Endothelial cell of umbilical vein (primary cell): ENCODE measurements at regions not wholly inside any gene's neighbourhood (a gene's known extent, or its start where the extent isn't known, plus 50 kb on each side); places are given as distances from the start of the nearest gene placed in this dataset.

Experiments used
- BruUV-seq: library from RNA; stranded (reverse); fragments of 400-500 nt; replicated peaks from 2 replicates; lab custom pipeline; 2021; lab: Mats Ljungman, UMichigan
- CTCF ChIA-PET: fragments of 300-600, 350-600 bp; sonication (Branson Sonifier 250); formaldehyde crosslinking; loops from one replicate; lab custom pipeline; 2021; ENCODE audit warnings: antibody characterized with exemption, inconsistent platforms; lab: Charles Lee
- POLR2A ChIA-PET: fragments of 300-600, 350-600 bp; sonication (Branson Sonifier 250); formaldehyde crosslinking; loops from one replicate; lab custom pipeline; 2021; ENCODE audit warnings: antibody characterized with exemption, inconsistent platforms; lab: Charles Lee
- DNase-seq: peaks from one replicate; pipeline ENCODE4 v3.0.0-alpha.2; 2011; ENCODE audit warnings: low read depth, low spot score
- FAIRE-seq: peaks from 2 replicates; lab custom pipeline; 2011; peaks lifted over from hg19 to GRCh38; lab: Jason Lieb, UNC
- H2AFZ ChIP-seq: 2 replicates; pipeline ENCODE4 v1.6.0; 2012; ENCODE audit warnings: low read depth, low read length, control low read depth, inconsistent platforms
- H3K27ac ChIP-seq: 2 replicates; pipeline ENCODE4 v1.5.1; 2011; ENCODE audit warnings: low read depth, mild to moderate bottlenecking, control low read depth, low read length, moderate library complexity; ENCODE audit not compliant: insufficient read depth
- H3K27me3 ChIP-seq, 2 experiments: 2 replicates each; pipeline versions ENCODE4 v1.6.0 to v1.6.1; 2011; ENCODE audit warnings: low read length in 2 of 2, mixed read lengths in 1 of 2; ENCODE audit not compliant: control insufficient read depth in 2 of 2, insufficient read depth in 2 of 2
- H3K36me3 ChIP-seq, 2 experiments: 2 replicates in 1 of 2; 3 replicates in 1 of 2; pipeline ENCODE4 v1.5.1; 2011; ENCODE audit warnings: low read length in 2 of 2, mild to moderate bottlenecking in 1 of 2, moderate library complexity in 1 of 2; ENCODE audit not compliant: control insufficient read depth in 2 of 2, insufficient read depth in 2 of 2; ENCODE audit errors: extremely low read depth in 1 of 2
- H3K4me1 ChIP-seq: 3 replicates; pipeline ENCODE4 v1.5.1; 2011; ENCODE audit warnings: mild to moderate bottlenecking, low read length; ENCODE audit not compliant: control insufficient read depth, insufficient read depth; ENCODE audit errors: extremely low read depth
- H3K4me2 ChIP-seq: 2 replicates; pipeline ENCODE4 v1.6.1; 2011; ENCODE audit warnings: low read length, control low read depth, mixed read lengths; ENCODE audit not compliant: insufficient read depth
- H3K4me3 ChIP-seq, 3 experiments: fragments of 200-600 bp in 1 of 3; sonication (generic), shearing (Covaris generic) in 1 of 3; replicated peaks in 1 of 3; 2 replicates each; pipeline ENCODE4 v1.5.1; 2011 to 2016; ENCODE audit warnings: control low read depth in 3 of 3, low read length in 3 of 3, mild to moderate bottlenecking in 2 of 3, inconsistent platforms in 1 of 3, low read depth in 1 of 3, moderate library complexity in 1 of 3; ENCODE audit not compliant: insufficient read depth in 1 of 3
- H3K79me2 ChIP-seq: 2 replicates; pipeline ENCODE4 v1.6.0; 2012; ENCODE audit warnings: low read length, inconsistent platforms; ENCODE audit not compliant: control insufficient read depth, insufficient read depth
- H3K9ac ChIP-seq: replicated peaks from 2 replicates; pipeline ENCODE3; 2011; ENCODE audit warnings: low read length, control low read depth; ENCODE audit not compliant: insufficient read depth; ENCODE audit errors: extremely low read depth
- H3K9me1 ChIP-seq: replicated peaks from 3 replicates; pipeline ENCODE4 v1.6.0; 2011; ENCODE audit warnings: mild to moderate bottlenecking, low read length; ENCODE audit not compliant: control insufficient read depth, insufficient read depth; ENCODE audit errors: extremely low read depth
- H3K9me3 ChIP-seq: replicated peaks from 2 replicates; pipeline ENCODE4 v1.5.1; 2012; ENCODE audit warnings: low read length, inconsistent platforms; ENCODE audit not compliant: control insufficient read depth, insufficient read depth
- H4K20me1 ChIP-seq: replicated peaks from 2 replicates; pipeline ENCODE3; 2011; ENCODE audit warnings: mild to moderate bottlenecking, low read length; ENCODE audit not compliant: control insufficient read depth, insufficient read depth; ENCODE audit errors: extremely low read depth
- CTCF ChIP-seq, 2 donors: IDR thresholded peaks; 1 replicate in 1 of 2; 2 replicates in 1 of 2; pipeline ENCODE4 v1.5.1; 2011; ENCODE audit warnings: low read length in 2 of 2, mild to moderate bottlenecking in 2 of 2, moderate library complexity in 2 of 2, control low read depth in 1 of 2, inconsistent platforms in 1 of 2, low read depth in 1 of 2; ENCODE audit not compliant: insufficient read depth in 1 of 2; ENCODE audit errors: extremely low read depth in 1 of 2
- EZH2 ChIP-seq: IDR thresholded peaks from 2 replicates; pipeline ENCODE4 v1.6.1; 2012; ENCODE audit warnings: borderline replicate concordance, low read depth, mild to moderate bottlenecking, moderate library complexity, low read length, inconsistent platforms; ENCODE audit not compliant: severe bottlenecking
- GATA2 ChIP-seq: IDR thresholded peaks from 2 replicates; pipeline ENCODE4 v1.7.0; 2011; ENCODE audit warnings: low read depth, mild to moderate bottlenecking, moderate library complexity, mixed read lengths, low read length; ENCODE audit not compliant: insufficient read length, insufficient read depth
- JUN ChIP-seq: IDR thresholded peaks from 2 replicates; pipeline ENCODE4 v1.6.1; 2011; ENCODE audit warnings: borderline replicate concordance, low read depth; ENCODE audit not compliant: insufficient read length, insufficient read depth
- MAX ChIP-seq: IDR thresholded peaks from 2 replicates; pipeline ENCODE4 v1.6.1; 2011; ENCODE audit not compliant: insufficient read depth, insufficient read length
- MYC ChIP-seq: IDR thresholded peaks from one replicate; pipeline ENCODE4 v1.6.1; 2011; ENCODE audit warnings: mild to moderate bottlenecking, low read depth, low read length
- POLR2A ChIP-seq: IDR thresholded peaks from 2 replicates; pipeline ENCODE4 v1.6.1; 2012; ENCODE audit warnings: low read depth, mild to moderate bottlenecking, control low read depth, low read length
- POLR2AphosphoS5 ChIP-seq: IDR thresholded peaks from 2 replicates; pipeline ENCODE4 v1.6.1; 2012; ENCODE audit warnings: low read depth, mild to moderate bottlenecking, control low read depth, low read length, moderate library complexity; ENCODE audit not compliant: insufficient read depth
- dilution Hi-C: fragments of 300-500 bp; cut with MboI; formaldehyde crosslinking; loops from one replicate; pipeline ENCODE4 v1.15.0; 2019; ENCODE audit warnings: low sequenced_read_pairs; ENCODE audit not compliant: extremely low pct_ligation_motif_present
- intact Hi-C: fragments of 100-400 bp; cut with micrococcal nuclease; formaldehyde crosslinking; loops from one replicate; pipeline ENCODE4 v1.10.0; 2022

GRCh38 chr12:118513611-118514010 is 137.3 kb downstream of the SUDS3 start:
- Histone ChIP-seq H3K4me3 (no peak overlapping the region), H3K9me3 (no peaks in the 10 kb centered on the region), H3K27me3 (no peaks in the 10 kb centered on the region), H3K9ac (no peak overlapping the region), H3K27ac (no peak overlapping the region), H3K4me2 (no peak overlapping the region), H4K20me1 (no peaks in the 10 kb centered on the region), H3K9me1 (no peaks in the 10 kb centered on the region), H2AFZ (no peak overlapping the region), H3K4me1 (no peaks in the 10 kb centered on the region), H3K36me3 (no peaks in the 10 kb centered on the region), H3K79me2 (no peaks in the 10 kb centered on the region)
- POLR2A ChIA-PET: no interaction called here
- TF ChIP-seq MAX (no peak), POLR2AphosphoS5 (no peak), MYC (no peak), CTCF (IDR thresholded peaks at IDR 0.05; ENCODE audit: extremely low read depth in 1 of 2, insufficient read depth in 1 of 2, low read depth in 1 of 2, low read length in 2 of 2) (no peak), EZH2 (no peak), JUN (no peak), POLR2A (no peak), GATA2 (no peak)
- DNase-seq: no peak
- dilution Hi-C loops (no loop called here), intact Hi-C loops (no loop called here)
- BruUV-seq: no TSS peak
- FAIRE-seq: no peak
- CTCF ChIA-PET: no interaction called here
